HCT116 (cell line): ENCODE measurements at regions not wholly inside any gene's neighbourhood (a gene's known extent, or its start where the extent isn't known, plus 50 kb on each side); places are given as distances from the start of the nearest gene placed in this dataset.

Experiments used
- ATAC-seq: fragments of 200-7000 bp; cut with Tn5 transposase; 2 replicates; pipeline ENCODE4 v1.9.1; 2020; ENCODE audit warnings: mild to moderate bottlenecking, moderate library complexity
- BruUV-seq: library from RNA; stranded (reverse); fragments of 400-500 nt; replicated peaks from 2 replicates; lab custom pipeline; 2021; lab: Mats Ljungman, UMichigan
- CTCF ChIA-PET: fragments of 300-600 bp; sonication (Branson Sonifier 250); formaldehyde crosslinking; loops from one replicate; lab custom pipeline; 2021; ENCODE audit warnings: antibody characterized with exemption; lab: Charles Lee
- POLR2A ChIA-PET: fragments of 300-600, 350-600 bp; sonication (Branson Sonifier 250); formaldehyde crosslinking; loops from one replicate; lab custom pipeline; 2021; ENCODE audit warnings: antibody characterized with exemption; lab: Charles Lee
- RAD21 ChIA-PET, 2 experiments: fragments of 300-600 bp; sonication (Branson Sonifier 250); formaldehyde crosslinking; loops; one replicate each; lab custom pipeline; 2023; ENCODE audit warnings: low total read pairs in 2 of 2; ENCODE audit not compliant: uncharacterized antibody in 2 of 2, unreplicated experiment in 2 of 2, low non-redundant PET in 1 of 2; lab: Charles Lee
- DNase-seq: peaks from one replicate; pipeline ENCODE4 v3.0.0-alpha.2; 2010; ENCODE audit warnings: low read depth, low spot score
- H2AFZ ChIP-seq: fragments of 200-600 bp; shearing (Covaris generic), sonication (generic); 2 replicates; pipeline ENCODE4 v1.6.1; 2017; ENCODE audit warnings: low read depth, mixed run types, mixed read lengths, antibody characterized with exemption, low read length; ENCODE audit not compliant: poor library complexity, severe bottlenecking
- H3K27ac ChIP-seq: 2 replicates; pipeline ENCODE4 v1.5.1; 2012; ENCODE audit warnings: low read depth, low read length
- H3K27me3 ChIP-seq: fragments of 200-600 bp; sonication (generic); 2 replicates; pipeline ENCODE4 v1.6.1; 2016; ENCODE audit warnings: mixed run types, low read length, mixed read lengths; ENCODE audit not compliant: insufficient read depth
- H3K36me3 ChIP-seq, 2 experiments: fragments of 200-500 bp in 1 of 2; fragments of 200-600 bp in 1 of 2; sonication (Bioruptor generic) in 1 of 2; sonication (generic) in 1 of 2; 2 replicates each; pipeline versions ENCODE4 v1.5.1 to v1.6.1; 2014 to 2016; ENCODE audit warnings: low read length in 2 of 2, inconsistent platforms in 1 of 2, mixed read lengths in 1 of 2, mixed run types in 1 of 2; ENCODE audit not compliant: insufficient read depth in 2 of 2, control insufficient read depth in 1 of 2
- H3K4me1 ChIP-seq, 2 experiments: fragments of 200-600 bp in 1 of 2; sonication (generic) in 1 of 2; 2 replicates each; pipeline versions ENCODE4 v1.5.1 to v1.6.1; 2012 to 2017; ENCODE audit warnings: low read length in 2 of 2, inconsistent platforms in 1 of 2, mild to moderate bottlenecking in 1 of 2, mixed read lengths in 1 of 2, mixed run types in 1 of 2, moderate library complexity in 1 of 2; ENCODE audit not compliant: insufficient read depth in 2 of 2, control insufficient read depth in 1 of 2
- H3K4me2 ChIP-seq: fragments of 200-600 bp; sonication (generic); 2 replicates; pipeline ENCODE4 v1.6.1; 2017; ENCODE audit warnings: mixed run types, low read length, mixed read lengths
- H3K4me3 ChIP-seq, 2 experiments: fragments of 200-600 bp in 1 of 2; sonication (generic) in 1 of 2; replicated peaks in 1 of 2; 2 replicates each; pipeline ENCODE4 v1.5.1; 2011 to 2016; ENCODE audit warnings: low read length in 2 of 2, control low read depth in 1 of 2, low read depth in 1 of 2, mild to moderate bottlenecking in 1 of 2, mixed read lengths in 1 of 2, mixed run types in 1 of 2
- H3K79me2 ChIP-seq: fragments of 200-600 bp; sonication (generic); 2 replicates; pipeline ENCODE4 v1.6.1; 2017; ENCODE audit warnings: mild to moderate bottlenecking, mixed run types, low read length, moderate library complexity, mixed read lengths; ENCODE audit not compliant: insufficient read depth
- H3K9ac ChIP-seq: fragments of 200-600 bp; sonication (generic); 2 replicates; pipeline ENCODE4 v1.6.1; 2016; ENCODE audit warnings: low read length, mixed read lengths
- H3K9me2 ChIP-seq: fragments of 200-600 bp; sonication (generic), shearing (Covaris generic); 2 replicates; pipeline ENCODE4 v1.6.1; 2017; ENCODE audit warnings: mixed run types, mild to moderate bottlenecking, moderate library complexity; ENCODE audit not compliant: insufficient read depth
- H3K9me3 ChIP-seq, 2 experiments: fragments of 200-500 bp in 1 of 2; fragments of 200-600 bp in 1 of 2; sonication (Bioruptor generic) in 1 of 2; sonication (generic) in 1 of 2; 2 replicates each; pipeline ENCODE4 v1.6.1; 2014 to 2017; ENCODE audit warnings: low read length in 2 of 2, mixed read lengths in 2 of 2, inconsistent platforms in 1 of 2, low read depth in 1 of 2, mild to moderate bottlenecking in 1 of 2, mixed run types in 1 of 2, moderate library complexity in 1 of 2; ENCODE audit not compliant: control insufficient read depth in 1 of 2, insufficient read depth in 1 of 2
- H4K20me1 ChIP-seq: fragments of 200-600 bp; sonication (generic), shearing (Covaris generic); 2 replicates; pipeline ENCODE4 v1.6.1; 2017; ENCODE audit warnings: mixed run types, mild to moderate bottlenecking, moderate library complexity; ENCODE audit not compliant: insufficient read depth
- ATF3 ChIP-seq: IDR thresholded peaks from 2 replicates; pipeline ENCODE4 v1.6.1; 2012
- CBX3 ChIP-seq: IDR thresholded peaks from 2 replicates; pipeline ENCODE4 v1.6.1; 2012; ENCODE audit warnings: low read depth
- CEBPB ChIP-seq: IDR thresholded peaks from 2 replicates; pipeline ENCODE4 v1.6.1; 2012; ENCODE audit warnings: low read depth
- CTCF ChIP-seq, 3 experiments: fragments of 200-600 bp in 1 of 3; sonication (generic) in 1 of 3; IDR thresholded peaks in 2 of 3; conservative IDR thresholded peaks in 1 of 3; 2 replicates each; pipeline ENCODE4 v1.5.1; 2012 to 2017; ENCODE audit warnings: low read depth in 2 of 3, low read length in 2 of 3, antibody characterized with exemption in 1 of 3, borderline replicate concordance in 1 of 3, control low read depth in 1 of 3, mild to moderate bottlenecking in 1 of 3, mixed read lengths in 1 of 3, mixed run types in 1 of 3, moderate library complexity in 1 of 3; ENCODE audit not compliant: insufficient read depth in 1 of 3
- EGR1 ChIP-seq: IDR thresholded peaks from 2 replicates; pipeline ENCODE4 v1.6.1; 2012; ENCODE audit warnings: low read depth
- EZH2 ChIP-seq: fragments of 200-600 bp; sonication (generic); IDR thresholded peaks from 2 replicates; pipeline ENCODE4 v1.6.1; 2017; ENCODE audit warnings: antibody characterized with exemption, mixed run types
- FOSL1 ChIP-seq: IDR thresholded peaks from 2 replicates; pipeline ENCODE4 v1.6.1; 2012; ENCODE audit warnings: low read depth
- JUND ChIP-seq: IDR thresholded peaks from 2 replicates; pipeline ENCODE4 v1.6.1; 2012
- POLR2A ChIP-seq: IDR thresholded peaks from 2 replicates; pipeline ENCODE4 v1.7.0; 2011; ENCODE audit warnings: borderline replicate concordance; ENCODE audit not compliant: insufficient read depth, insufficient read length; ENCODE audit errors: extremely low read depth
- RAD21 ChIP-seq: IDR thresholded peaks from 2 replicates; pipeline ENCODE4 v1.6.1; 2012; ENCODE audit warnings: low read depth, mild to moderate bottlenecking
- REST ChIP-seq: IDR thresholded peaks from 2 replicates; pipeline ENCODE4 v1.6.1; 2012; ENCODE audit warnings: low read depth
- SP1 ChIP-seq: IDR thresholded peaks from 2 replicates; pipeline ENCODE4 v1.6.1; 2012; ENCODE audit warnings: low read depth
- SRF ChIP-seq: IDR thresholded peaks from 2 replicates; pipeline ENCODE4 v1.6.1; 2012; ENCODE audit warnings: low read depth
- TCF7L2 ChIP-seq: IDR thresholded peaks from 2 replicates; pipeline ENCODE4 v1.7.0; 2011; ENCODE audit warnings: borderline replicate concordance, inconsistent platforms; ENCODE audit not compliant: insufficient read depth, insufficient read length; ENCODE audit errors: extremely low read depth
- YY1 ChIP-seq: IDR thresholded peaks from 2 replicates; pipeline ENCODE4 v1.6.1; 2011; ENCODE audit warnings: low read length, low read depth, moderate library complexity, mild to moderate bottlenecking; ENCODE audit not compliant: insufficient replicate concordance; ENCODE audit errors: extremely low read depth
- ZFX ChIP-seq: fragments of 450-650 bp; IDR thresholded peaks from 2 replicates; pipeline ENCODE4 v1.6.1; 2017
- intact Hi-C: fragments of 100-400 bp; cut with micrococcal nuclease; formaldehyde crosslinking; loops from 2 replicates; pipeline ENCODE4 v1.10.0; 2022

GRCh38 chr12:17550011-17550410 is 540.0 kb downstream of the RERGL start:
- Histone ChIP-seq H3K4me3 (no peak overlapping the region), H3K9ac (no peak overlapping the region)
- TF ChIP-seq CTCF (IDR thresholded peaks at IDR 0.05 in 2 of 3, conservative IDR thresholded peaks at IDR 0.05 in 1 of 3; ENCODE audit: borderline replicate concordance in 1 of 3, insufficient read depth in 1 of 3, low read depth in 2 of 3, low read length in 2 of 3) = no peak
- TF ChIP-seq RAD21 = no peak
- TF ChIP-seq POLR2A = no peak
- TF ChIP-seq YY1 = no peak
- no peak for TF ChIP-seq TCF7L2
- no peak for TF ChIP-seq CBX3
- TF ChIP-seq ATF3 = no peak
- no peak for TF ChIP-seq EGR1
- no peak for TF ChIP-seq EZH2
- no peak for TF ChIP-seq REST
- TF ChIP-seq JUND = no peak
- TF ChIP-seq FOSL1 = no peak
- TF ChIP-seq CEBPB = no peak
- no peak for TF ChIP-seq SRF
- TF ChIP-seq ZFX = no peak
- no peak for TF ChIP-seq SP1
- TF ChIP-seq, all 23 proteins: peak for 0
- DNase-seq (no peak), ATAC-seq (no peak)
- ChIA-PET CTCF (no interaction called here), RAD21 (no interaction called here), POLR2A (no interaction called here)
- Histone ChIP-seq H3K4me1 (no peaks in the 10 kb centered on the region), H3K36me3 (no peaks in the 10 kb centered on the region), H3K27ac (no peak overlapping the region), H3K27me3 (no peaks in the 10 kb centered on the region), H3K9me2 (no peaks in the 10 kb centered on the region), H3K9me3 (0 out of 4 replicates have a peak, but pooled peaks cover 0 to 4% of the 10 kb centered on the region in 2 experiments), H3K79me2 (no peaks in the 10 kb centered on the region), H3K4me2 (no peak overlapping the region), H4K20me1 (no peaks in the 10 kb centered on the region), H2AFZ (no peak overlapping the region)
- intact Hi-C loops = no loop called here
- BruUV-seq = no TSS peak
